ENCODE measurements at regions not wholly inside any gene's neighbourhood (a gene's known extent, or its start where the extent isn't known, plus 50 kb on each side); places are given as distances from the start of the nearest gene placed in this dataset.

DNA sequence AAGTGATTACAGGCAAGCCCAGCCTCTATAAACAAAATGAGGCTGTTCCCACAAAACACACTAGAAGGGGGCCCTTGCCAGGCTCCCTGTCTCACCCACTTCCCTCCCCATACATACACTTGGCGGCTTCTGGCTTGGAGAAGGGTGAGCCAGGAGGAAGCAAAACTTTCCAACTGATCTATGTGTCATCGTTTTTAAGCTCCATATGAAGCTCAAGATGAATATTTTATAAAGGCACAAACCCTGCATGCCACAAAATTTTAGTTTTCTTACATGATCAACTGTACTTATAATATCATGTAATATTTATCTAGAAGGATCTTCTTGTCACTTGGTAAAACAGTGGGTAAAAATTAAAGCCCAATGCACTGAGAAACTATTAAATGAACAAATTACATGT is 80.8 kb upstream of the TJP1 start:
- no peak overlapping the region for H3K9ac ChIP-seq (ENCODE audit: low read depth in 1 of 2, low read length in 2 of 2)
- H3K9me3 ChIP-seq (ENCODE audit: control insufficient read depth in 1 of 2, low read length in 2 of 2): no peaks in the 10 kb centered on the region
- H3K27ac ChIP-seq (ENCODE audit: low read depth, low read length): no peak overlapping the region
- no peaks in the 10 kb centered on the region for H3K4me1 ChIP-seq (ENCODE audit: control insufficient read depth in 1 of 2, insufficient read depth in 2 of 2, low read length in 2 of 2)
- no peaks in the 10 kb centered on the region for H3K36me3 ChIP-seq (ENCODE audit: control insufficient read depth in 1 of 2, insufficient read depth in 2 of 2, low read length in 2 of 2)
- no peaks in the 10 kb centered on the region for H3K27me3 ChIP-seq (ENCODE audit: control insufficient read depth in 1 of 2, insufficient read depth in 2 of 2, low read length in 2 of 2)
- no peak overlapping the region for H3K4me3 ChIP-seq (ENCODE audit: low read depth in 1 of 2, low read length in 2 of 2)

DNA sequence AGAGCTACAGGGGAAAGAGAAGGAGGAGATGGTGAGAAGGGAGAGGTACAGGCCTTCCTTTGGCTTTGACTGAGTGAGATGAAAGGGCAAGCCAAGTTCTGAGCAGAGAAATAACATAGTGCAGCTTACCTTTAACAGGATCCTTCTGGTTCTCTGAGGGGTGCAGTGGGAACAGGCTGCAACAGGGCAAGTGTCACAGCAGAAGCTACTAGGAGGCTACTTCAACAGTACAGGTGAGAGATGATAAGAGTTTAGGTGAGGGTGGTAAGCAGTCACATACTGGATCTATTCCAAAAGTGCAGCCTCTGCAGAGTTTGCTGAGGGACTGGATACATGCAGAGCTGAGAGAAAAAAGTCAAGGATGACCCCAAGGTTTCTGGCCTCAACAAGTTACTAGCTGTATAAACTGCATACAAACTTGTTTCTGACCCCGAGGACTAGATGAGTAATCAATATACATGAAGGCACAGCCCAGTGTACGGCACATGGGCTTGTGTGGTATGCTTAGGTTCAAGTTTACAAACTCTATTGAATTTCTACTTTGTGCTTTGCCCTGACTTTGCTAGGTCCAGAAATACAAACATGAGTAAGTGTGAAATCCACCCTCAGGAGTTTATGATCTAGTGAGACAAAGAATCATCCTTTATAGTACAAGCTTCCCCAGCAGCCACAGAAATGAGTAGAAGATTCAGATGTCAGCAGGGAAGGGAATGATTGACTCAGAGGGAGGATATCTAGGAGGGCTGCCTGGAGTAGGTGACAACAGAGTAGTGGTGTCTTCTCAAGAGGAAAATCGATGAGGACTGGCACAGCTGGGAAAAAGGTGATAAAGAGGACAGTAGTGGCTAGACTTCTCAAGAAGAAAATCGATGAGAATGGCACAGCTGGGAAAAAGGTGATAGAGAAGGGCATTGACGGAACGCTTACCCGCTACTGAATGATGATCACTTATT is 78.2 kb upstream of the TJP1 start:
- no peak overlapping the region for H3K4me3 ChIP-seq (ENCODE audit: low read depth in 1 of 2, low read length in 2 of 2)
- H3K27ac ChIP-seq (ENCODE audit: low read depth, low read length): no peak overlapping the region
- no peaks in the 10 kb centered on the region for H3K9me3 ChIP-seq (ENCODE audit: control insufficient read depth in 1 of 2, low read length in 2 of 2)
- H3K27me3 ChIP-seq (ENCODE audit: control insufficient read depth in 1 of 2, insufficient read depth in 2 of 2, low read length in 2 of 2): no peaks in the 10 kb centered on the region
- H3K36me3 ChIP-seq (ENCODE audit: control insufficient read depth in 1 of 2, insufficient read depth in 2 of 2, low read length in 2 of 2): no peaks in the 10 kb centered on the region
- no peaks in the 10 kb centered on the region for H3K4me1 ChIP-seq (ENCODE audit: control insufficient read depth in 1 of 2, insufficient read depth in 2 of 2, low read length in 2 of 2)
- H3K9ac ChIP-seq (ENCODE audit: low read depth in 1 of 2, low read length in 2 of 2): no peak overlapping the region

DNA sequence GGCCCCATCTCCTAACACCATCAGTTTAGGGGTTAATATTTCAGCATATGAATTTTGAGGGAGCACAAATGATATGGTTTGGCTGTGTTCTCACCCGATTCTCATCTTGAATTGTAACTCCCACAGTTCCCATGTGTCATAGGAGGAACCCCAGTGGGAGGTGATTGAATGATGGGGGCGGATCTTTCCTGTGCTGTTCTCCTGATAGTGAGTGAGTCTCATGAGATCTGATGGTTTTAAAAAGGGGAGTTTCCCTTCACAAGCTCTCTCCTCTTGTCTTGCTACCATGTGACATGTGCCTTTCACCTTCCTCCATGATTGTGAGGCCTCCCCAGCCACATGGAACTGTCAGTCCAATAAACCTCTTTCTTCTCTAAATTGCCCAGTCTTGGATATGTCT is 73.8 kb upstream of the TJP1 start:
- Histone ChIP-seq H3K9me3 (ENCODE audit: control insufficient read depth in 1 of 2, low read length in 2 of 2) (no peaks in the 10 kb centered on the region), H3K27ac (ENCODE audit: low read depth, low read length) (no peak overlapping the region), H3K27me3 (ENCODE audit: control insufficient read depth in 1 of 2, insufficient read depth in 2 of 2, low read length in 2 of 2) (no peaks in the 10 kb centered on the region), H3K4me1 (ENCODE audit: control insufficient read depth in 1 of 2, insufficient read depth in 2 of 2, low read length in 2 of 2) (no peaks in the 10 kb centered on the region), H3K4me3 (ENCODE audit: low read depth in 1 of 2, low read length in 2 of 2) (no peak overlapping the region), H3K36me3 (ENCODE audit: control insufficient read depth in 1 of 2, insufficient read depth in 2 of 2, low read length in 2 of 2) (no peaks in the 10 kb centered on the region), H3K9ac (ENCODE audit: low read depth in 1 of 2, low read length in 2 of 2) (no peak overlapping the region)

DNA sequence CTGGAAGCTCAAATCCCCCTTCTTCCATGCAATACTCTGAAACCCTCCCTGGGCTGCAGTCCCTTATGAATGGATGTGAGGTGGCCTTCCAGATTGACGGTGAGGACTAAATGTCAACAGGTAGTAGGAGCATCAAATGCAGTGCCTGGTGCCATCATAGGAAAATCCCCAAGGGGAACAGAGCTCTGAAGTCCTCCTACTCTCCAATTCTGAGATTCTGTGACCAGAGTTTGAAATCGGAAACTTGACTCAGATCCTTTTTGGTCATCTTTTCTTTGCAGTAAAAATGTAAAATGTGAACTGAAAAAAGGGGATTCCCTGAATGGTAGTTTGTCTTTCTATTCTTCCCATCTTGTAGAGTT is 68.8 kb upstream of the TJP1 start:
- no peaks in the 10 kb centered on the region for H3K4me1 ChIP-seq (ENCODE audit: control insufficient read depth in 1 of 2, insufficient read depth in 2 of 2, low read length in 2 of 2)
- H3K36me3 ChIP-seq (ENCODE audit: control insufficient read depth in 1 of 2, insufficient read depth in 2 of 2, low read length in 2 of 2): no peaks in the 10 kb centered on the region
- no peak overlapping the region for H3K4me3 ChIP-seq (ENCODE audit: low read depth in 1 of 2, low read length in 2 of 2)
- no peaks in the 10 kb centered on the region for H3K27me3 ChIP-seq (ENCODE audit: control insufficient read depth in 1 of 2, insufficient read depth in 2 of 2, low read length in 2 of 2)
- H3K27ac ChIP-seq (ENCODE audit: low read depth, low read length): no peak overlapping the region
- no peaks in the 10 kb centered on the region for H3K9me3 ChIP-seq (ENCODE audit: control insufficient read depth in 1 of 2, low read length in 2 of 2)
- H3K9ac ChIP-seq (ENCODE audit: low read depth in 1 of 2, low read length in 2 of 2): no peak overlapping the region

DNA sequence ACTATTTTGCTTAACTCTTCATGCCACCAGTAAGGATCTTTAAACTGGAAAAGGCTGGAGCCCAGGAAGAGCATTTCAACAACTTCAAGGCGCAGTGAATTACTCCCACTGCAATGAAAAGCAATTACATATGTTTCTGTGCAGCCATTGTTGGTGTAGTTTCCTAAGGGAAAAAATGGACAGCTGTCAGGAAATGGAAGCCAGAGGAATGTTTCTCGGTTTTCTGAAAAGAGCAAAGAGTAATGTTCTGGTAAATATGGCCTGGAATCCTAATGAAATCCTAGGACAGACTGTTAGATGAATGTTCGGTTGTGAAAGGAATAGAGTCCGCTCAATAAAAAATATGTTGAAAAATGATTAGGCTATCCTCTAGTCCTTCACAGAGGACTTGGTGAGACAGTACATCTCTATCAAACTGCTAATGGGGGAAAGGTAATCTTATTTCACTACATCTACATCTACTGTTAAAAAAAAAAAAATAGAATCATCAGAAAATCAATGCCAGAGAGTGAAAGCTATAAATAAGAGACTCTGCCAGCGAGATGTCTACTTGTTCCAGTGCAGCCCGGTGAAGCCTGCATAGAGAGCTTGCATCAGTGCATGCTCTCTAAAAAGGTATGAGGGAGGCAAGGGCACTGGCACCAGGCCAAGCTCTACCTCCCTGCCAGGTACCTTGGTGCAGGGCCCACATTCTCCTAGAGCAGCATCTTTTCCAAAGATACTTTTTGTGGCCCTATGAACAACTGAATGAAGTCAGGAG is 68.2 kb upstream of the TJP1 start:
- Histone ChIP-seq H3K9me3 (ENCODE audit: control insufficient read depth in 1 of 2, low read length in 2 of 2) (no peaks in the 10 kb centered on the region), H3K36me3 (ENCODE audit: control insufficient read depth in 1 of 2, insufficient read depth in 2 of 2, low read length in 2 of 2) (no peaks in the 10 kb centered on the region), H3K4me3 (ENCODE audit: low read depth in 1 of 2, low read length in 2 of 2) (no peak overlapping the region), H3K4me1 (ENCODE audit: control insufficient read depth in 1 of 2, insufficient read depth in 2 of 2, low read length in 2 of 2) (no peaks in the 10 kb centered on the region), H3K27me3 (ENCODE audit: control insufficient read depth in 1 of 2, insufficient read depth in 2 of 2, low read length in 2 of 2) (no peaks in the 10 kb centered on the region), H3K9ac (ENCODE audit: low read depth in 1 of 2, low read length in 2 of 2) (no peak overlapping the region), H3K27ac (ENCODE audit: low read depth, low read length) (no peak overlapping the region)

DNA sequence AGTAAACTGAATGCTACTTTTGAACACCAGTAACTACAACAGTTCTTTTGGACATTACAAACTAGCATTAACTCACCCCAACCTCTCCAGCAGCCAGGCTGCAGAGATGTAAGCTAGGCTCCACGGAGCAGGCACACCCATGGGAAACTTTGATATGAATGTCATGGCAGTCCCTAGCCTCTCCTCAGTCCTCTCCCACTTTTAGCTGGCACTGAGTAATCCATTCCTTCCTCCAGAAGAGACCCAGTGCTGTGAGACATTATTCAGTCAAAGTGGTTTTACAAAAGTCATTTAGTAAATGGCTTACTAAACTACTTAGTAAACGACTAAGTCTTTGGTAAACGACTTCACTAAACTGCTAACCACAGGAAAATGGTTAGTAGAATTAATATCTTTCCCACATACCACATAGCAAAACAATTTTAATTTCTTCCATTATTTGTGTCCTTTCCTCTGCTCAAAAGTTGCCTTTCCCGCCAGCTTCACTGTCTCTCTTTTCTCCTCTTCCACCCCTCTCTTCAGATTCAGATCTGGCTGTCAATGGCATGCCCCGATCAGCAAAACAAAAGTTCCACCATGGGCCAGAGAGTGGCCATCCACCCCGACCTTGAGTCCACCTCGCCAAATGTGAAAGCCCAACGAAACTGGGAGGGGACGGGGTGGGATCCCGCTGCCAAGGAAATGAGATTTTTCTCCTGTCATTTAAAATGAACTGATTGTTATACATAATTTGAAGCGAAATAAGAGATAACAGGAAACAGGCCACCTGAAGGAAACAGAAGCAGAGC is 67.5 kb upstream of the TJP1 start:
- no peaks in the 10 kb centered on the region for H3K9me3 ChIP-seq (ENCODE audit: control insufficient read depth in 1 of 2, low read length in 2 of 2)
- H3K36me3 ChIP-seq (ENCODE audit: control insufficient read depth in 1 of 2, insufficient read depth in 2 of 2, low read length in 2 of 2): no peaks in the 10 kb centered on the region
- no peak overlapping the region for H3K9ac ChIP-seq (ENCODE audit: low read depth in 1 of 2, low read length in 2 of 2)
- no peak overlapping the region for H3K4me3 ChIP-seq (ENCODE audit: low read depth in 1 of 2, low read length in 2 of 2)
- H3K27ac ChIP-seq (ENCODE audit: low read depth, low read length): no peak overlapping the region
- H3K27me3 ChIP-seq (ENCODE audit: control insufficient read depth in 1 of 2, insufficient read depth in 2 of 2, low read length in 2 of 2): no peaks in the 10 kb centered on the region
- H3K4me1 ChIP-seq (ENCODE audit: control insufficient read depth in 1 of 2, insufficient read depth in 2 of 2, low read length in 2 of 2): no peaks in the 10 kb centered on the region

DNA sequence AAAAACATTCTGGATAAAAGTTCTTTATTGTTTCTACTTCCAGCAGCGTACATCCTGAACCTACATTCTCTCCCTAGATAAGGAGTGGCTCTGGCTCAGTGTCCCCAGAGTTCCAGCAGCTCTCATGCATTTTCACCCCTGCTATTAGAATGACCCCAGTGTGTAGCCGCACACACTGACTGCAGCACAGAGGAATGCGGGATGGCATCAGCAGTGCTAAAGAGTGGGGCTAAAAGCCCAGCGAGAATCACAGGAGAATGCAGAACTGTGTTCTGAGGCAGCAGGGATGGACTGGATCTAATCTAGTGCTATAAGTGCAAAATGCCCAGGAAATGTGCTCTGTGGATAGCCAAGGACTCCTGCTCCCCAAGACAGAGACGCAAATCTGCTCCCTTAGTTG is 66.4 kb upstream of the TJP1 start:
- Histone ChIP-seq H3K36me3 (ENCODE audit: control insufficient read depth in 1 of 2, insufficient read depth in 2 of 2, low read length in 2 of 2) (no peaks in the 10 kb centered on the region), H3K9me3 (ENCODE audit: control insufficient read depth in 1 of 2, low read length in 2 of 2) (no peaks in the 10 kb centered on the region), H3K9ac (ENCODE audit: low read depth in 1 of 2, low read length in 2 of 2) (no peak overlapping the region), H3K27me3 (ENCODE audit: control insufficient read depth in 1 of 2, insufficient read depth in 2 of 2, low read length in 2 of 2) (no peaks in the 10 kb centered on the region), H3K4me3 (ENCODE audit: low read depth in 1 of 2, low read length in 2 of 2) (no peak overlapping the region), H3K4me1 (ENCODE audit: control insufficient read depth in 1 of 2, insufficient read depth in 2 of 2, low read length in 2 of 2) (no peaks in the 10 kb centered on the region), H3K27ac (ENCODE audit: low read depth, low read length) (no peak overlapping the region)

DNA sequence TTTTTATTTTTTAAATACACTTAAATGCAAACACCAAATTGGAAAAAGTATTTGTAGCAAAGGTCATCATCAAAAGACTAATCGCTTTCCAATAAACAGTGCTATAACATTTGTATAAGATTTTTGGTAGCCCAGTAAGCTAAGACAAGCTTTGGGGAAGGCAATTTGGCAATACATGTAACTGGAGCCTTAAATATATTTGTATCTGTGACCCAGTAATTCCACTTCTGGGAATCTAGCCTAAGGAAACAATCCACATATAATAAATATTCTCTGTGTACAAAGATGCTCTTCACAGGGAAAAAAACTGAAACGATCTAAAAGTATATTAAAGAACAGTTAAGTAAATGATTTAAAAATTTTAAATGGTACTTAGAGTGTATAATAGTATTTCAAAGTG is 65.5 kb upstream of the TJP1 start:
- Histone ChIP-seq H3K4me1 (ENCODE audit: control insufficient read depth in 1 of 2, insufficient read depth in 2 of 2, low read length in 2 of 2) (no peaks in the 10 kb centered on the region), H3K4me3 (ENCODE audit: low read depth in 1 of 2, low read length in 2 of 2) (no peak overlapping the region), H3K27ac (ENCODE audit: low read depth, low read length) (no peak overlapping the region), H3K27me3 (ENCODE audit: control insufficient read depth in 1 of 2, insufficient read depth in 2 of 2, low read length in 2 of 2) (no peaks in the 10 kb centered on the region), H3K9me3 (ENCODE audit: control insufficient read depth in 1 of 2, low read length in 2 of 2) (no peaks in the 10 kb centered on the region), H3K9ac (ENCODE audit: low read depth in 1 of 2, low read length in 2 of 2) (no peak overlapping the region), H3K36me3 (ENCODE audit: control insufficient read depth in 1 of 2, insufficient read depth in 2 of 2, low read length in 2 of 2) (no peaks in the 10 kb centered on the region)

DNA sequence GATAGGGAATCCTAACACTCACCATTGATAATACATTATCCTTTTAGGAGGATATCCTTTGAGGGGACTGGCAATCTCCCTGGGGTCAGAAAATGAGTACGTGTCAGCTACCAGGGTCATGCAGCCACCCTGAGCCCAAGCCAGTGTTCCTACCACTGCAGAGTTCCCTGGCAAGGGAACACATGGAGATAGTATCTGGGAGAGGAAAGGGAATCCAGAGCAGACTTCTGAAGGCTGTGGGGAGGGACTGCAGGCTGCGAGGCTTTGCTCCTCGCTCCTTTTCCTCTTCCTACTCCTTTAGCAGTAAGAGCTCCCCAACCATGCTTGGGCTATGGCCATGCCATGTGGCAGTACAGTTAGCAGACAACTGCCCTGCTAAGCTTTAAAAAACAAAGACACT is 62.9 kb upstream of the TJP1 start:
- H3K27ac ChIP-seq (ENCODE audit: low read depth, low read length): no peak overlapping the region
- no peaks in the 10 kb centered on the region for H3K9me3 ChIP-seq (ENCODE audit: control insufficient read depth in 1 of 2, low read length in 2 of 2)
- H3K9ac ChIP-seq (ENCODE audit: low read depth in 1 of 2, low read length in 2 of 2): no peak overlapping the region
- no peak overlapping the region for H3K4me3 ChIP-seq (ENCODE audit: low read depth in 1 of 2, low read length in 2 of 2)
- H3K4me1 ChIP-seq (ENCODE audit: control insufficient read depth in 1 of 2, insufficient read depth in 2 of 2, low read length in 2 of 2): no peaks in the 10 kb centered on the region
- H3K36me3 ChIP-seq (ENCODE audit: control insufficient read depth in 1 of 2, insufficient read depth in 2 of 2, low read length in 2 of 2): no peaks in the 10 kb centered on the region
- no peaks in the 10 kb centered on the region for H3K27me3 ChIP-seq (ENCODE audit: control insufficient read depth in 1 of 2, insufficient read depth in 2 of 2, low read length in 2 of 2)

DNA sequence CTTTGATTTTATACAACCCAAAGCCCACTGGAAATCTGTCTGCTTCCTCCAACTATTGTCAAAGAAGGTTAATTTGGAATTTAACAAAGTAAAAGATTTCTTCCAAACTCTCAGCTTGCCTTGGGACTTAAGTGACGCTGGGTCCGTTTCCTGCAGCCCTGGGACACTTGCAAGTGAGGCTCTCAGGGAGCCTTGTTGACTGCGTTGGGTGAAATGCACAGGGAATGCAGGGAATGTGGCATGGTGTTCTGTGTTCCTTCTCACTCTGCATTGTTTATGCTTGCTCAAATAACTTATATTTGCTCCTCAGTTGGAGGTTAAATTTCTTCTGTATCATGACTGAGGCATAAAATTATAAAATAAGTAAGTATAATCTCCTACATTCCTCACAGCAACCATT is 60.9 kb upstream of the TJP1 start:
- Histone ChIP-seq H3K36me3 (ENCODE audit: control insufficient read depth in 1 of 2, insufficient read depth in 2 of 2, low read length in 2 of 2) (no peaks in the 10 kb centered on the region), H3K9ac (ENCODE audit: low read depth in 1 of 2, low read length in 2 of 2) (no peak overlapping the region), H3K9me3 (ENCODE audit: control insufficient read depth in 1 of 2, low read length in 2 of 2) (no peaks in the 10 kb centered on the region), H3K4me3 (ENCODE audit: low read depth in 1 of 2, low read length in 2 of 2) (no peak overlapping the region), H3K27ac (ENCODE audit: low read depth, low read length) (no peak overlapping the region), H3K27me3 (ENCODE audit: control insufficient read depth in 1 of 2, insufficient read depth in 2 of 2, low read length in 2 of 2) (no peaks in the 10 kb centered on the region), H3K4me1 (ENCODE audit: control insufficient read depth in 1 of 2, insufficient read depth in 2 of 2, low read length in 2 of 2) (no peaks in the 10 kb centered on the region)

Data from duodenal mucosa (tissue), 2 donors.